Endometrium (tissue), 2 donors: ENCODE measurements at regions not wholly inside any gene's neighbourhood (a gene's known extent, or its start where the extent isn't known, plus 50 kb on each side); places are given as distances from the start of the nearest gene placed in this dataset.
A peak's percentile ranks its signal among the peaks of the same experiment; 100 is the strongest.

Source experiments
- FAIRE-seq: peaks from 2 replicates; lab custom pipeline; 2012; peaks lifted over from hg19 to GRCh38; lab: Jason Lieb, UNC
- donor health status: control.
- donor health status: control.

- FAIRE-seq: no peak
Observed at GRCh38 chr13:75231235-75231634, 250.7 kb downstream of the TBC1D4 start.

DNA sequence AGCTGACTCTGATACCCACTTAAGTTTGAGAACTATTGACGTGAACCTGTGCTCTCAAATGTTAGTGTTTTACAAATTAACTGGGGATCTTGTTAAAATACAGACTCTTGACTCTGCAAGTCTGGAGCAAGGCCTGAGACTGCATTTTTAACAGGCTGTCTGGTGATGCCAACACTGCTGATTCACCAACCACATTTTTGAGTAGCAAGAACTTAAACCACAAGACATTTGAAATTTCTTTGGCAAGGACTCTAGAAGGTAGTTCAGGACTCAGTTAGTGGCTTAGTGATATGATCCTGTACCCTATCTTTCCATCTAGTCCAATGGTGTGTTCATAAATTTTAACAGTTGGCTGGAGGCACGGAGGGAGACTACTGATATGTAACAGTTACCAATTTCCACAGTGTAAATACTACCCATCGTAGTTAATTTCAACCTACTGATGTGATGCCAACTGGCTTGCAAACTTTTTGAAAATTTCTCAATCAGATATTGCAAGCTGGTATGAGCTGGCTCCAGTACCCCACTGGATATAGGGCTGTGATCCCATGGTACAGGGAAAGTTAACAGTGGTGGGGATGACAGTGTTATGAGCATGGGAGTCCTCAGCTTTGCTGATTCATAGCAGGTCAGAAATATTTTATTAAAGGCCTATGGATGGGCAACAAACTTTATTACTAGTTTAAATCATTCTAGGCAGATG lies 255.1 kb downstream of the TBC1D4 start:
- no peak for FAIRE-seq

- no peak for FAIRE-seq
Observed at GRCh38 chr13:75226092-75226491, 255.9 kb downstream of the TBC1D4 start.

- FAIRE-seq: no peak
Observed at GRCh38 chr13:75225288-75226032, 256.5 kb downstream of the TBC1D4 start.

DNA sequence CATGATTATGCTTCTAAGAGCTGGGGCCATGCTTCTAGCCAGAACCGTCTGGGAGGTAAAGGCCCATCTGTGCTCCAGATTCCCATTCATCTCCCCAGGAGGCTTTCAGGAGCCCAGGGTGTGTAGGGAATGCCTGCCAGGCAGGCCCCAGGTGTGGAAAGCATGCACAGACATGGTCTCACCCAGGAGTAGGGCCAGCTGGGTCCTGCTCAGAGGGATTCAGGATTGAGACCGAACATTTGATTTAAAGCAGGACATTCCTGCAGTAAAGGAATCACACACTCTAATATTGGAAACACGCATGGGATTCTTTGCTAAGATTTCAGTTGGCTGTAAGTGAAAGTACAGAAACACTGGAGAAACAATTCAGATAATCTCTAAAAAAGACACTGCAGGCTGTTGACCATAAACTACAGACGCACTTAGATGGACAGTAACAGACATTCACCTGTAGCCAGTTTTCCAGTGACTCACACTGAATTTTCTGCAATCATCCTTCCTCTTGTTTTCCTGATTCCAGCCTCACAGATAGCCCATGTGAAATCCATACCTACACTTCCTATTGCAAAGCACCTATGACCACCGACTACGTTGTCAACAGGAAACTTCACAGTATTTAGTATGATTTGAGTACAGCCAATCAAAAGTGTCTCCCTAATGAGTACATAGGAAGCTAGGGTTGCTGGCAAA lies 257.8 kb downstream of the TBC1D4 start:
- no peak for FAIRE-seq

- FAIRE-seq: no peak
Observed at GRCh38 chr13:75222031-75222430, 259.9 kb downstream of the TBC1D4 start.

DNA sequence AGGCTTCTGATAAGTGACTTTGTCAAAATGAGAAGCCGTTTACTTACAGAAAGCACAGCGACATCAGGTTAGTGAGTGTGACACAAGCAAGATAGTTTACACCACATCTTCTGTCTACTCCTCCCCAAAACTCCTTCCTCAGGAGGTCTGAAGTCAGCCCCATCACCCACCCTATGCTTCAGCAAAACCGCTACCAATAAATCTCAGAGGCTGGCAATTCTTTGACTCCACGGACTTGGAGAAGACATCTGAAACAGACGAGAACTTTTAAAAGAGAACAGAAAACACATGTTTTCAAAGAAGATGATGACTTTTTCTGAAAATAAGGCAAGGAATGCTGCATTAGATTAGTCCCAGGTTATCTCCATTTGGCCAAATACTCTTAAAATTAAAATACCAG lies 261.1 kb downstream of the TBC1D4 start:
- FAIRE-seq: no peak

DNA sequence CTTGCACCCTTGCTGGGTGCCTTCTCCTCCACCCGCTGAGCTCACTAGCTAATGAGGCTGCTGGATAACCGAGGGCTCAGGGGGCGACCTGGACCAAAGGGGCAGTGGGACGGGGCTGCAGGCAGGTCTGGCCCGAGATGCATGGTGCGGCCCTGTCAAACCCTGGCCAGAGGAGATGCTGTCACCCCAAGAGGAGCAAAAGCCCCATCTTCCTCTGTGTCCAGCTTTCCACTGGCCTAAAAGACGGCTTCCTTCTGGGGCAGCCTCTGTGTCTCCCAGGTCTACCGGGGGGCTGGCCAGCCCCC lies 261.8 kb downstream of the TBC1D4 start:
- no peak for FAIRE-seq

GRCh38 chr13:75219479-75220237 lies 262.3 kb downstream of the TBC1D4 start:
- FAIRE-seq: peak; percentile 72

DNA sequence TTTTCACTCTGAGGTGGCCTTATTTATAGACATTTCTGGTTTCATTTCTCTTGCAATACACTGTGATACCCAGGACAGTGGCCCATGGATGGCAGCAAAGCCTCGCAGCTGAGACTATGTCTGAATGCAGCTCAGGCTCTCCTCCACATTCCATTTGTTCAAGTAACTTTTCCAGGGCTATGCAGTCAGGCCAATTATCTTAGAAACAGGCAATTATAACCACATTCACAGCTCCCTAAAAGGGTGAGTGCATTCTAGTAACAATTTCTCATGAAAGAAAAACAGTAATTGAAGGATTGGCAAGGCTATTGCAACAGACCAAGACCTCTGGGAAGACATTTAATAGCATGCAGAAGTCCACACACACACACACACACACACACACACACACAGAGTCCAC lies 264.0 kb downstream of the TBC1D4 start:
- FAIRE-seq: no peak

DNA sequence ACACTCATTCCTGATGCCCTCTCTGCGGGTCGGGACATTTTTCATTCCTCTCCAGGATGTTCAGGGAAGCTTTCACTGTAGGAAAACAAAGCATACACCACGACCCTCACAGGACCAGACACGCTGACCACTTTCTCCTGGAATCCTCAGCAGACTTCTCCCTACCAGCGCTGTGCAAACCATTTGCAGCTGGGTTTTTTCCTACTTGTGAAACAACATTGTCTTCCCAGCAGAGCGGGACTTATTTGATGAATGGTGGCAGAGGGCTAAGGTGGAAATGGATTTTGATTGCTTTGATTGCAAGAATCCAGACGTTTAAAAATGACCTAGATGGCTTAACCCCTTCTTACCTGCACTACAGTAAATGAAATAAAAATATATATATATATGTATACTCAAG lies 265.9 kb downstream of the TBC1D4 start:
- FAIRE-seq: no peak

DNA sequence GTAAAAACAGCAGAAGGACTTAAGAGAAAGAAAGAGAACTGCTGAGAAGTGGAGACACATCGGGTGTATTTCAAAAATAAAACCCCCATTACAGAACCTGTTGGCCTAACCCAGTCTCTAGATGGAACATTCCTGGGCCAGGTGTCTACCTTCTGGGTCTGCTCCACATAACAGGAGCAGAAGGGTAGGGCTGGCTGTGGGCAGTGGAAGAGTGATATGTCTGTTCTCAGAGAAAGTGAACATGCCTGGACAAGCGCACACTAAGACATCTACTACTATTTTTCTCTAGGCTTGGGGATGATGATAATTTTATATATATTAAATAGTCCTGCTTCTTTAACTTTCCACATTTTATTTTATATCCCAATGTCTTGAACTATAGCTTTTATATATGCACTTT lies 267.1 kb downstream of the TBC1D4 start:
- FAIRE-seq: no peak

DNA sequence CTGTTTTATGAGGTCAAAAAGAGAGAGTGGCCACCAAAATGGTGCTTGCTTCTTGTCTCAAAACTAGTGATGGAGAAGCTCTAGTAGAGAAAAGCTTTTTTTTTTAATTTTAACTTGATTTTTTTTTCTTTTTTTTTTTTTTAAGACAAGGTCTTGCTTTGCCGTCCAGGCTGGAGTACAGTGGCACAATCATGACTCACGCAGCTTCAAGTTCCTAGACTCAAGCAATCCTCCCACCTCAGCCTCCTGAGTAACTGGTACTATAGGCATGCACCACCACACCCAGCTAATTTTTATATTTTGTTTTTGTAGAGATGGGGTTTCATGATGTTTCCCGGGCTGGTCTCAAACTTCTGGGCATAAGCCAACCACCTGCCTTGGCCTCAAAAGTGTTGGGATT lies 279.0 kb downstream of the TBC1D4 start:
- no peak for FAIRE-seq

- no peak for FAIRE-seq
Observed at GRCh38 chr13:75197803-75198202, 284.2 kb downstream of the TBC1D4 start.

DNA sequence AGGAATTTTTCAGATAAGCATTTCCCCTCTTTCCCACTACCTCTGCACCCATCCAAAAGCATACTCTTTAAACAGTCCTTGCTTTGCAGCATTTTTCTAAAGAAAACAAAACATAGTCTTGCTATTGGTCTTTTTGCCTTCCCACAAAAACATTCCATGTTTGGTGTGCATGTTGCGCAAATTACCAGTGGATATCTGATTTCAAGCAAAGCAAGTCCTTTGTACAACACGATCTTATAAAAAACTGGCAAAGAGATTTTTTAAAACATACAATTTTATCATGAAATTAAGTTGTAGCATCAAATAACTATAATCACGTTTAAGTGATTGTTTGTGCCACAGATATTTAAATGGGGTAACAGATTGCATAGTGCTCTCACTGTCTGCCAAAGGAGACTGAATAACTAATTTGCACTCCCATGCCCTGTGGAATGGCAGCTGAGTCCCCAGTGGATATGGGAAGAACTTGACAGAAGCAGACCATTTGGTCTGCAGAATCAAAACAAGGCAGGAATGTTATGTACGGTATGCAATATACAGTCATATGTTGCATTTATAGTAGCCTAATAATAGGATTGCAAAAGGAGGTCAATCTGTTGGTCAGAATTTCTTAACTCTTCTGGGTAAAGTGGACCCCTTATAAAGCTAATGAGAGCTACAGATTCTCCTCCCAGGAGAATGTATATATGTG lies 285.7 kb downstream of the TBC1D4 start:
- no peak for FAIRE-seq

DNA sequence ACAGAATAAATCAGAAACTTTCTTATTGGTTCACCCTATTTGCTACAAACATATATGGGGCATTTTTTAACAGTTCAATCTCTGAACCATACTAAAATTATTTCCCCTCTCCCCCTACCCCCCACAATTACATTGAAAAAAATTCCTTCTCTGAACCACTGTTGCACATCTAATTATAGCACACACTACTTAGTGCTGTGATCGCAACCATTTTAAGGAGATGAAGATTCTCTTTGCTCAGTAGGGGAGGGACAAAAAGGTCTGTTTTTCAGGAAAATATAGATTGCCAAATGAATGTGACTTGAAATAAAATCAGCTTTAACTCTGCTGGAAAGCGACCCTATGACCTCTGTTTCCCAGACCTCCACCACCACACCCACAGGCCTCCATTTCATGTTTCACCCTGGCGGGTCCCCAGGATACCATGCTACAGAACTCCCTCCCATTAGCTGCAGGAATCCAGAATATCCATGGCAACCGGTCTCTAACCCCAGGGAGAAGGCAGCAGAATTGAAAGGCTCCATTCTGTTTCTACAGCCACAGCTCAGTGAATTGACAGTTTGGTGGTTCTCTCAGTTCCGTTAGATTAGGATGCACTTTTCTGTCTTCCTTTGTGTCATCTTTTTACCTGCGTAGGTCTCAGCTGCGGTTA lies 286.3 kb downstream of the TBC1D4 start:
- FAIRE-seq: no peak

GRCh38 chr13:75194717-75195462 lies 287.1 kb downstream of the TBC1D4 start:
- no peak for FAIRE-seq

GRCh38 chr13:75186379-75186778 lies 295.6 kb downstream of the TBC1D4 start:
- FAIRE-seq: no peak

- FAIRE-seq: no peak
Observed at GRCh38 chr13:75181906-75182305, 300.1 kb downstream of the TBC1D4 start.

- FAIRE-seq: no peak
Observed at GRCh38 chr13:75180805-75181455, 301.0 kb downstream of the TBC1D4 start.
